ENCODE measurements at regions not wholly inside any gene's neighbourhood (a gene's known extent, or its start where the extent isn't known, plus 50 kb on each side); places are given as distances from the start of the nearest gene placed in this dataset.

GRCh38 chr6:3984494-3984893, 94.4 kb downstream of the FAM217A start:
- Histone ChIP-seq H3K9me3 (no peaks in the 10 kb centered on the region), H3K27ac (no peak overlapping the region), H3K27me3 (no peaks in the 10 kb centered on the region), H3K4me1 (no peaks in the 10 kb centered on the region), H3K36me3 (no peaks in the 10 kb centered on the region), H3K4me3 (no peak overlapping the region)
- TF ChIP-seq POLR2A (IDR thresholded peaks at IDR 0.05), result no peak
- TF ChIP-seq, protein P1, sequence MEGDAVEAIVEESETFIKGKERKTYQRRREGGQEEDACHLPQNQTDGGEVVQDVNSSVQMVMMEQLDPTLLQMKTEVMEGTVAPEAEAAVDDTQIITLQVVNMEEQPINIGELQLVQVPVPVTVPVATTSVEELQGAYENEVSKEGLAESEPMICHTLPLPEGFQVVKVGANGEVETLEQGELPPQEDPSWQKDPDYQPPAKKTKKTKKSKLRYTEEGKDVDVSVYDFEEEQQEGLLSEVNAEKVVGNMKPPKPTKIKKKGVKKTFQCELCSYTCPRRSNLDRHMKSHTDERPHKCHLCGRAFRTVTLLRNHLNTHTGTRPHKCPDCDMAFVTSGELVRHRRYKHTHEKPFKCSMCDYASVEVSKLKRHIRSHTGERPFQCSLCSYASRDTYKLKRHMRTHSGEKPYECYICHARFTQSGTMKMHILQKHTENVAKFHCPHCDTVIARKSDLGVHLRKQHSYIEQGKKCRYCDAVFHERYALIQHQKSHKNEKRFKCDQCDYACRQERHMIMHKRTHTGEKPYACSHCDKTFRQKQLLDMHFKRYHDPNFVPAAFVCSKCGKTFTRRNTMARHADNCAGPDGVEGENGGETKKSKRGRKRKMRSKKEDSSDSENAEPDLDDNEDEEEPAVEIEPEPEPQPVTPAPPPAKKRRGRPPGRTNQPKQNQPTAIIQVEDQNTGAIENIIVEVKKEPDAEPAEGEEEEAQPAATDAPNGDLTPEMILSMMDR (IDR thresholded peaks at IDR 0.05), result no peak
- no peak for DNase-seq

GRCh38 chr6:3986241-3986640, 92.7 kb downstream of the FAM217A start:
- TF ChIP-seq, protein P1 (IDR thresholded peaks at IDR 0.05), result no peak
- TF ChIP-seq POLR2A (IDR thresholded peaks at IDR 0.05), result no peak
- Histone ChIP-seq H3K27ac (no peak overlapping the region), H3K4me1 (peaks cover 0 to 4% (median 1%) of the 10 kb centered on the region in 4 donors), H3K27me3 (no peaks in the 10 kb centered on the region), H3K4me3 (no peak overlapping the region), H3K36me3 (no peaks in the 10 kb centered on the region), H3K9me3 (no peaks in the 10 kb centered on the region)
- no peak for DNase-seq

GRCh38 chr6:3987053-3987452, 91.9 kb downstream of the FAM217A start:
- peaks cover 0 to 4% (median 1%) of the 10 kb centered on the region in 4 donors for H3K4me1 ChIP-seq
- H3K9me3 ChIP-seq, result no peaks in the 10 kb centered on the region
- no peaks in the 10 kb centered on the region for H3K27me3 ChIP-seq
- H3K36me3 ChIP-seq, result no peaks in the 10 kb centered on the region
- no peak overlapping the region for H3K4me3 ChIP-seq
- H3K27ac ChIP-seq, result no peak overlapping the region
- no peak for DNase-seq
- TF ChIP-seq, protein P1 (IDR thresholded peaks at IDR 0.05), result no peak
- no peak for TF ChIP-seq POLR2A (IDR thresholded peaks at IDR 0.05)

DNA sequence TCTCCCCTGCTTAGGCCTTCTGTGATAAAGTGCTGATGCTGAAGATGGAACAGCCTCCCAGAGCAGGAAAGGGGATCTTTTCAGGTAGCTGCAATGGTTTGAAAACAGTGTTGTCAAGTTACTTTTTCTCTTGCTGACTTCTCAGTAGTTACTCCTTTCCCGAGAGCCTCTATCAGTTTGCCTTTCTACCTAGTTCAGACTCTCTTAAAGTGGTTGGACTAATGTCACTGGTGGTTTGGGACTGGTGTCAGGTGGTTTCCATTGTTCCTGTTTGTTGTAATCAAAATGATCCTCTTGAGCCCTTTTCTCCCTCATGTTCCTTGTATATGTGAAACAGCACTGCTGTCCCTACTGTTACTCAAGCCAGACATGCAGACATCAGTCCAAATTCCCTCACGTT, 91.4 kb downstream of the FAM217A start:
- Histone ChIP-seq H3K4me1 (peaks cover 0 to 4% (median 1%) of the 10 kb centered on the region in 4 donors), H3K9me3 (no peaks in the 10 kb centered on the region), H3K36me3 (no peaks in the 10 kb centered on the region), H3K27ac (no peak overlapping the region), H3K27me3 (no peaks in the 10 kb centered on the region), H3K4me3 (no peak overlapping the region)
- TF ChIP-seq, protein P1 (IDR thresholded peaks at IDR 0.05), result no peak
- TF ChIP-seq POLR2A (IDR thresholded peaks at IDR 0.05), result no peak
- no peak for DNase-seq

DNA sequence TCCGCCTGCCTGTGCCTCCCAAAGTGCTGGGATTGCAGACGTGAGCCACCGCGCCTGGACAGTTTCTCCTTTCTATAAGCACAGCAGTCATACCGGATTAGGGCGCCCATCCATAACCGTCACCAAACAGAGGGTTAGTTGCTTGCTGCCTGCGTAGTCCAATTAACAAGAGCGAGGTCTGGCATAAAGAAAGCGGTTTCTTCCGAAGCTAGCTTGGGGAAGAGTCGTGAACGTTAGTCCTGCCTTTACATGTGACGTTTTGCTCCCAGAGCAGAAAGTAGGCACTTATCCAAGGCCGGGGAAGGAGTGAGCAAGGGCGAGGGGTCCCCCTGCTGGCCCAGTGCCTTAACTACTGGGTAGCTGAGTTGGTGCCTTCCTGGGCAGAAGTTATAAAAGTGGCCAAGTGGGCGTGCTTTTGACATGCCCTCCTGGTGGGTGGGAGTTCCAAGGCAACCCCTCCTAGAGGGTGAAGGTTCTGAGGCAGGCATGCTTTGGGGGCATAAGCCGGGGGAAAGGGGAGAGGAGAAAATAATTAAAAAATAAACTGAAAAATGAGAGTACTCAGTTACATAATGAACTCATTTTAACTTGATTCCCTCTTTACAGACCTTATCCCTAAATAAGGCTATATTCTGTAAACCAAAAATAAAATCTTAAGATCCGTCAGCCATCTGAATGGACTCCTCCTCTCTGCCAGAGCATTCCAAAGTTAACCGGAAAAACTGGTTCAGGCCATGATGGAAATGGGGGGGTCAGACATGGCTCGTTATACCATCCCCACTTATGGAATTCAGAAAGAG, 88.0 kb downstream of the FAM217A start:
- TF ChIP-seq, protein P1 (IDR thresholded peaks at IDR 0.05), result peak; percentile 19 to 85 (median 80)
- no peak for TF ChIP-seq POLR2A (IDR thresholded peaks at IDR 0.05)
- DNase-seq, result peak; percentile 72 to 92 (median 86)
- Histone ChIP-seq H3K4me1 (peaks cover 0 to 4% (median 1%) of the 10 kb centered on the region in 4 donors), H3K9me3 (no peaks in the 10 kb centered on the region), H3K27me3 (no peaks in the 10 kb centered on the region), H3K27ac (peak overlapping the region in 2 of 4 donors; percentile 22 to 43), H3K4me3 (peak overlapping the region in 2 of 4 donors; percentile 40 to 44), H3K36me3 (no peaks in the 10 kb centered on the region)
